ENCODE measurements at regions not wholly inside any gene's neighbourhood (a gene's known extent, or its start where the extent isn't known, plus 50 kb on each side); places are given as distances from the start of the nearest gene placed in this dataset.

- WGBS, 3 donors: 32 to 39% (median 35%) methylated on average over 2 of the region's 2 CpGs
These were observed 222.2 kb upstream of the PPP1R2C start for GRCh38 chrX:43000121-43000520.

DNA sequence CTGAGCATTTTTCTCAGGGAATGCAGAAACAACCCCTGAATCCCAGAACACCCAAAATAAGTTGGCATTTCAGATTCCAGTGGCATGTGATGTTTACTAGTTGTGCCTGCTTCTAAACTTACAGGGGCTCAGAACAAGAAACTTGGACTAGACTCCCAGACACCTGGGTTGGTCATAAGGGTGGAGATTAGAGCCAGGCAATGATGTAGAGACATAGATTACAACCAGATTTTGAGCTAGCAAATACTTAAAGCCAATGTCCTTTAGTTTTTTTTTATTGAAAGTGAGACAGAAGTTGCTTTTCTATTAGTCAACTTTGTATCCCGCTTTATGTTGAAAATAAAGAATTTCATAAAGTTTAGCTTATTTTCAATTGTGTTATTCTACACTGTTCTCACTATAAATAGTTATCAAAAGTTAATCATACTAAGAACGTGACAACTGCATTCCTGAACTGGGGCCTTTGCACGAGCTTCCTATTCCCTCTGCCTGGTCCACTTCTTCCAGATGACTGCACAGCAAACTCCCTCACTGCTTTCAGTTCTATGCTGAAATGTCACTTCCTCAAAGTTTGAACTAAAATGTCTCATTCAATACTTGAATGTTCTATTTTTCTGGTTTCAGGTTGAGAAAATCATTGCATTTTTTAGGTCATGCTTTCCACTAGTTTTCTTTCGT lies 224.7 kb upstream of the PPP1R2C start:
- no peaks in the 10 kb centered on the region for H3K9me3 ChIP-seq
- intact Hi-C loops (cut with DNase I): no loop called here
- H3K27ac ChIP-seq: no peak overlapping the region
- DNase-seq: no peak
- no peak overlapping the region for H3K4me3 ChIP-seq
- H3K27me3 ChIP-seq: no peaks in the 10 kb centered on the region
- H3K36me3 ChIP-seq: no peaks in the 10 kb centered on the region
- 71 to 80% (median 72%) methylated on average over 4 of the region's 4 CpGs for WGBS, 3 donors
- TF ChIP-seq POLR2A (IDR thresholded peaks at IDR 0.05) (no peak), EP300 (IDR thresholded peaks at IDR 0.05) (no peak), CTCF (IDR thresholded peaks at IDR 0.05) (no peak)
- no peaks in the 10 kb centered on the region for H3K4me1 ChIP-seq (ENCODE audit: insufficient read depth)

More at GRCh38 chrX:43000121-43000520, 222.2 kb upstream of the PPP1R2C start:
- intact Hi-C loops (cut with DNase I): no loop called here
- no peak for DNase-seq
- no peak for TF ChIP-seq POLR2A (IDR thresholded peaks at IDR 0.05)
- no peak for TF ChIP-seq EP300 (IDR thresholded peaks at IDR 0.05)
- no peak for TF ChIP-seq CTCF (IDR thresholded peaks at IDR 0.05)
- Histone ChIP-seq H3K27ac (no peak overlapping the region), H3K9me3 (no peaks in the 10 kb centered on the region), H3K4me1 (ENCODE audit: insufficient read depth) (no peaks in the 10 kb centered on the region), H3K4me3 (no peak overlapping the region), H3K27me3 (no peaks in the 10 kb centered on the region), H3K36me3 (no peaks in the 10 kb centered on the region)

GRCh38 chrX:43003204-43003565 lies 225.2 kb upstream of the PPP1R2C start:
- Histone ChIP-seq H3K9me3 (no peaks in the 10 kb centered on the region), H3K27me3 (no peaks in the 10 kb centered on the region), H3K4me3 (no peak overlapping the region), H3K4me1 (ENCODE audit: insufficient read depth) (no peaks in the 10 kb centered on the region), H3K36me3 (no peaks in the 10 kb centered on the region), H3K27ac (no peak overlapping the region)
- intact Hi-C loops (cut with DNase I): no loop called here
- no peak for DNase-seq
- TF ChIP-seq CTCF (IDR thresholded peaks at IDR 0.05): no peak
- no peak for TF ChIP-seq EP300 (IDR thresholded peaks at IDR 0.05)
- TF ChIP-seq POLR2A (IDR thresholded peaks at IDR 0.05): no peak
- 83 to 94% (median 94%) methylated on average over 3 of the region's 3 CpGs for WGBS, 3 donors

DNA sequence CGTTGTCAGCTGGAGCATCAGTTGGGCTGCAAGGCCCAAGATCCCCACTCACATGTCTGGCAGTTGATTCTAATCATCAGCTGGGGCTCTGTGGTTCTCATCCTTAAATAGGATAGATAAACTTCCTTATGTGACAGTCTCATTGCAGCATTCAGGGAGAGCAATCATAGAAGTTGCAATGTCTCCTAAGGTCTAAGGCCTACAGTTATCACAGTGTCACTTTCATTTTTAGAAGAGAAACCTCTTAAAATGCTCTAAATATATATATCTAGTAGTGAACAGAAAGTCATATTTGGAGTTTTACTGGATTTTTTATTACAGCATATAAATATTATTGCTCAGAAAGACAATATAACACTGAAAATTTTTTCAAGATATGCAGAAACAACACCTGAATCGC lies 226.0 kb upstream of the PPP1R2C start:
- no peaks in the 10 kb centered on the region for H3K27me3 ChIP-seq
- H3K36me3 ChIP-seq: no peaks in the 10 kb centered on the region
- H3K4me3 ChIP-seq: no peak overlapping the region
- TF ChIP-seq EP300 (IDR thresholded peaks at IDR 0.05) (no peak), POLR2A (IDR thresholded peaks at IDR 0.05) (no peak), CTCF (IDR thresholded peaks at IDR 0.05) (no peak)
- H3K27ac ChIP-seq: no peak overlapping the region
- 82 to 86% (median 83%) methylated on average over 2 of the region's 2 CpGs for WGBS, 3 donors
- DNase-seq: no peak
- no peaks in the 10 kb centered on the region for H3K4me1 ChIP-seq (ENCODE audit: insufficient read depth)
- intact Hi-C loops (cut with DNase I): no loop called here
- H3K9me3 ChIP-seq: no peaks in the 10 kb centered on the region
